Astrocyte (in vitro differentiated cells and primary cell): ENCODE measurements at regions not wholly inside any gene's neighbourhood (a gene's known extent, or its start where the extent isn't known, plus 50 kb on each side); places are given as distances from the start of the nearest gene placed in this dataset.

Source experiments
- DNase-seq: peaks from one replicate; pipeline ENCODE4 v3.0.0-alpha.2; 2010; ENCODE audit warnings: low read depth
- FAIRE-seq: peaks from 2 replicates; lab custom pipeline; 2011; peaks lifted over from hg19 to GRCh38; lab: Jason Lieb, UNC
- H2AFZ ChIP-seq: 2 replicates; pipeline ENCODE4 v1.6.0; 2012; ENCODE audit warnings: low read depth, low read length, inconsistent platforms
- H3K27ac ChIP-seq: 2 replicates; pipeline ENCODE4 v1.5.1; 2011; ENCODE audit warnings: low read depth, low read length, inconsistent platforms
- H3K27me3 ChIP-seq: 2 replicates; pipeline ENCODE4 v1.6.0; 2011; ENCODE audit warnings: low read length, inconsistent platforms; ENCODE audit not compliant: insufficient read depth
- H3K36me3 ChIP-seq: 2 replicates; pipeline ENCODE4 v1.5.1; 2011; ENCODE audit warnings: low read length, inconsistent platforms; ENCODE audit not compliant: insufficient read depth
- H3K4me1 ChIP-seq: 2 replicates; pipeline ENCODE4 v1.5.1; 2011; ENCODE audit warnings: low read length, inconsistent platforms; ENCODE audit not compliant: insufficient read depth
- H3K4me2 ChIP-seq: 2 replicates; pipeline ENCODE4 v1.6.0; 2012; ENCODE audit warnings: low read length, inconsistent platforms
- H3K4me3 ChIP-seq: 2 replicates; pipeline ENCODE4 v1.5.1; 2011; ENCODE audit warnings: low read depth, mild to moderate bottlenecking, low read length, inconsistent platforms; ENCODE audit not compliant: insufficient read depth
- H3K79me2 ChIP-seq: 2 replicates; pipeline ENCODE4 v1.6.0; 2012; ENCODE audit warnings: mild to moderate bottlenecking, low read length, inconsistent platforms; ENCODE audit not compliant: insufficient read depth
- H3K9ac ChIP-seq: 2 replicates; pipeline ENCODE4 v1.6.0; 2012; ENCODE audit warnings: mild to moderate bottlenecking, low read length, inconsistent platforms
- H3K9me3 ChIP-seq: 2 replicates; pipeline ENCODE4 v1.5.1; 2012; ENCODE audit warnings: low read depth, mild to moderate bottlenecking, low read length, inconsistent platforms; ENCODE audit not compliant: insufficient read depth
- H4K20me1 ChIP-seq: 2 replicates; pipeline ENCODE4 v1.6.0; 2012; ENCODE audit warnings: low read length, inconsistent platforms; ENCODE audit not compliant: insufficient read depth
- H3K27ac Mint-ChIP-seq: one replicate; pipeline ENCODE4 v1.8.0; 2021; ENCODE audit warnings: mild to moderate bottlenecking, mixed read lengths; ENCODE audit not compliant: unreplicated experiment
- H3K27me3 Mint-ChIP-seq: one replicate; pipeline ENCODE4 v1.8.0; 2021; ENCODE audit warnings: low read depth, mixed read lengths; ENCODE audit not compliant: unreplicated experiment
- H3K36me3 Mint-ChIP-seq: one replicate; pipeline ENCODE4 v1.8.0; 2021; ENCODE audit warnings: low read depth, mixed read lengths; ENCODE audit not compliant: unreplicated experiment
- H3K4me1 Mint-ChIP-seq: one replicate; pipeline ENCODE4 v1.8.0; 2021; ENCODE audit warnings: low read depth, mixed read lengths; ENCODE audit not compliant: unreplicated experiment
- H3K4me3 Mint-ChIP-seq: one replicate; pipeline ENCODE4 v1.8.0; 2021; ENCODE audit warnings: mild to moderate bottlenecking, moderate library complexity, mixed read lengths; ENCODE audit not compliant: unreplicated experiment
- H3K9me3 Mint-ChIP-seq: one replicate; pipeline ENCODE4 v1.8.0; 2021; ENCODE audit warnings: mild to moderate bottlenecking, mixed read lengths; ENCODE audit not compliant: unreplicated experiment
- CTCF ChIP-seq: IDR thresholded peaks from 2 replicates; pipeline ENCODE4 v1.5.1; 2011; ENCODE audit warnings: low read depth, mild to moderate bottlenecking, inconsistent platforms, low read length, moderate library complexity; ENCODE audit not compliant: insufficient read depth
- EZH2 ChIP-seq: IDR thresholded peaks from 2 replicates; pipeline ENCODE4 v1.6.1; 2012; ENCODE audit warnings: mild to moderate bottlenecking, low read length, inconsistent platforms; ENCODE audit not compliant: insufficient read depth

GRCh38 chr5:2876183-2876582, 124.7 kb upstream of the IRX2 start:
- Histone ChIP-seq H3K27ac (no peak overlapping the region), H3K9me3 (peaks cover 6% of the 10 kb centered on the region), H3K4me3 (no peak overlapping the region), H3K79me2 (no peaks in the 10 kb centered on the region), H3K9ac (no peak overlapping the region), H3K36me3 (no peaks in the 10 kb centered on the region), H3K4me1 (no peaks in the 10 kb centered on the region), H2AFZ (no peak overlapping the region), H4K20me1 (no peaks in the 10 kb centered on the region), H3K4me2 (no peak overlapping the region), H3K27me3 (no peaks in the 10 kb centered on the region)
- Mint-ChIP-seq H3K36me3 (no peaks in the 10 kb centered on the region), H3K27ac (no peak overlapping the region), H3K4me1 (no peaks in the 10 kb centered on the region), H3K27me3 (peaks cover 8% of the 10 kb centered on the region), H3K9me3 (peaks cover 11% of the 10 kb centered on the region), H3K4me3 (no peak overlapping the region)
- TF ChIP-seq EZH2 (no peak), CTCF (no peak)
- DNase-seq (no peak), FAIRE-seq (no peak)

GRCh38 chr5:2874099-2874498, 122.6 kb upstream of the IRX2 start:
- no peaks in the 10 kb centered on the region for H4K20me1 ChIP-seq
- H3K4me3 ChIP-seq = no peak overlapping the region
- H3K36me3 ChIP-seq = no peaks in the 10 kb centered on the region
- no peaks in the 10 kb centered on the region for H3K27me3 ChIP-seq
- no peak overlapping the region for H3K4me2 ChIP-seq
- no peak overlapping the region for H2AFZ ChIP-seq
- no peak overlapping the region for H3K27ac ChIP-seq
- peaks cover 6% of the 10 kb centered on the region for H3K9me3 ChIP-seq
- no peak overlapping the region for H3K27ac Mint-ChIP-seq
- H3K4me1 Mint-ChIP-seq = no peaks in the 10 kb centered on the region
- H3K79me2 ChIP-seq = no peaks in the 10 kb centered on the region
- no peaks in the 10 kb centered on the region for H3K36me3 Mint-ChIP-seq
- H3K9ac ChIP-seq = no peak overlapping the region
- H3K4me3 Mint-ChIP-seq = no peak overlapping the region
- peaks cover 16% of the 10 kb centered on the region for H3K27me3 Mint-ChIP-seq
- H3K4me1 ChIP-seq = no peaks in the 10 kb centered on the region
- DNase-seq (no peak), FAIRE-seq (no peak)
- peaks cover 6% of the 10 kb centered on the region for H3K9me3 Mint-ChIP-seq
- no peak for TF ChIP-seq EZH2
- no peak for TF ChIP-seq CTCF

- no peak overlapping the region for H3K4me3 Mint-ChIP-seq
- Histone ChIP-seq H4K20me1 (no peaks in the 10 kb centered on the region), H3K79me2 (no peaks in the 10 kb centered on the region), H3K9ac (no peak overlapping the region), H3K27ac (no peak overlapping the region), H3K27me3 (no peaks in the 10 kb centered on the region), H3K4me1 (no peaks in the 10 kb centered on the region), H3K9me3 (peaks cover 6% of the 10 kb centered on the region), H3K4me3 (no peak overlapping the region), H2AFZ (no peak overlapping the region), H3K4me2 (no peak overlapping the region), H3K36me3 (no peaks in the 10 kb centered on the region)
- peaks cover 3% of the 10 kb centered on the region for H3K9me3 Mint-ChIP-seq
- no peak overlapping the region for H3K27ac Mint-ChIP-seq
- H3K4me1 Mint-ChIP-seq = no peaks in the 10 kb centered on the region
- no peaks in the 10 kb centered on the region for H3K36me3 Mint-ChIP-seq
- FAIRE-seq = no peak
- peaks cover 26% of the 10 kb centered on the region for H3K27me3 Mint-ChIP-seq
- TF ChIP-seq CTCF (no peak), EZH2 (no peak)
- no peak for DNase-seq
These were observed 121.2 kb upstream of the IRX2 start for GRCh38 chr5:2872676-2873075.
